Endothelial cell of umbilical vein (primary cell): ENCODE measurements at regions not wholly inside any gene's neighbourhood (a gene's known extent, or its start where the extent isn't known, plus 50 kb on each side); places are given as distances from the start of the nearest gene placed in this dataset.

Source experiments
- BruUV-seq: library from RNA; stranded (reverse); fragments of 400-500 nt; replicated peaks from 2 replicates; lab custom pipeline; 2021; lab: Mats Ljungman, UMichigan
- CTCF ChIA-PET: fragments of 300-600, 350-600 bp; sonication (Branson Sonifier 250); formaldehyde crosslinking; loops from one replicate; lab custom pipeline; 2021; ENCODE audit warnings: antibody characterized with exemption, inconsistent platforms; lab: Charles Lee
- POLR2A ChIA-PET: fragments of 300-600, 350-600 bp; sonication (Branson Sonifier 250); formaldehyde crosslinking; loops from one replicate; lab custom pipeline; 2021; ENCODE audit warnings: antibody characterized with exemption, inconsistent platforms; lab: Charles Lee
- DNase-seq: peaks from one replicate; pipeline ENCODE4 v3.0.0-alpha.2; 2011; ENCODE audit warnings: low read depth, low spot score
- FAIRE-seq: peaks from 2 replicates; lab custom pipeline; 2011; peaks lifted over from hg19 to GRCh38; lab: Jason Lieb, UNC
- H2AFZ ChIP-seq: 2 replicates; pipeline ENCODE4 v1.6.0; 2012; ENCODE audit warnings: low read depth, low read length, control low read depth, inconsistent platforms
- H3K27ac ChIP-seq: 2 replicates; pipeline ENCODE4 v1.5.1; 2011; ENCODE audit warnings: low read depth, mild to moderate bottlenecking, control low read depth, low read length, moderate library complexity; ENCODE audit not compliant: insufficient read depth
- H3K27me3 ChIP-seq, 2 experiments: 2 replicates each; pipeline versions ENCODE4 v1.6.0 to v1.6.1; 2011; ENCODE audit warnings: low read length in 2 of 2, mixed read lengths in 1 of 2; ENCODE audit not compliant: control insufficient read depth in 2 of 2, insufficient read depth in 2 of 2
- H3K36me3 ChIP-seq, 2 experiments: 2 replicates in 1 of 2; 3 replicates in 1 of 2; pipeline ENCODE4 v1.5.1; 2011; ENCODE audit warnings: low read length in 2 of 2, mild to moderate bottlenecking in 1 of 2, moderate library complexity in 1 of 2; ENCODE audit not compliant: control insufficient read depth in 2 of 2, insufficient read depth in 2 of 2; ENCODE audit errors: extremely low read depth in 1 of 2
- H3K4me1 ChIP-seq: 3 replicates; pipeline ENCODE4 v1.5.1; 2011; ENCODE audit warnings: mild to moderate bottlenecking, low read length; ENCODE audit not compliant: control insufficient read depth, insufficient read depth; ENCODE audit errors: extremely low read depth
- H3K4me2 ChIP-seq: 2 replicates; pipeline ENCODE4 v1.6.1; 2011; ENCODE audit warnings: low read length, control low read depth, mixed read lengths; ENCODE audit not compliant: insufficient read depth
- H3K4me3 ChIP-seq, 3 experiments: fragments of 200-600 bp in 1 of 3; sonication (generic), shearing (Covaris generic) in 1 of 3; replicated peaks in 1 of 3; 2 replicates each; pipeline ENCODE4 v1.5.1; 2011 to 2016; ENCODE audit warnings: control low read depth in 3 of 3, low read length in 3 of 3, mild to moderate bottlenecking in 2 of 3, inconsistent platforms in 1 of 3, low read depth in 1 of 3, moderate library complexity in 1 of 3; ENCODE audit not compliant: insufficient read depth in 1 of 3
- H3K79me2 ChIP-seq: 2 replicates; pipeline ENCODE4 v1.6.0; 2012; ENCODE audit warnings: low read length, inconsistent platforms; ENCODE audit not compliant: control insufficient read depth, insufficient read depth
- H3K9ac ChIP-seq: replicated peaks from 2 replicates; pipeline ENCODE3; 2011; ENCODE audit warnings: low read length, control low read depth; ENCODE audit not compliant: insufficient read depth; ENCODE audit errors: extremely low read depth
- H3K9me1 ChIP-seq: replicated peaks from 3 replicates; pipeline ENCODE4 v1.6.0; 2011; ENCODE audit warnings: mild to moderate bottlenecking, low read length; ENCODE audit not compliant: control insufficient read depth, insufficient read depth; ENCODE audit errors: extremely low read depth
- H3K9me3 ChIP-seq: replicated peaks from 2 replicates; pipeline ENCODE4 v1.5.1; 2012; ENCODE audit warnings: low read length, inconsistent platforms; ENCODE audit not compliant: control insufficient read depth, insufficient read depth
- H4K20me1 ChIP-seq: replicated peaks from 2 replicates; pipeline ENCODE3; 2011; ENCODE audit warnings: mild to moderate bottlenecking, low read length; ENCODE audit not compliant: control insufficient read depth, insufficient read depth; ENCODE audit errors: extremely low read depth
- CTCF ChIP-seq, 2 donors: IDR thresholded peaks; 1 replicate in 1 of 2; 2 replicates in 1 of 2; pipeline ENCODE4 v1.5.1; 2011; ENCODE audit warnings: low read length in 2 of 2, mild to moderate bottlenecking in 2 of 2, moderate library complexity in 2 of 2, control low read depth in 1 of 2, inconsistent platforms in 1 of 2, low read depth in 1 of 2; ENCODE audit not compliant: insufficient read depth in 1 of 2; ENCODE audit errors: extremely low read depth in 1 of 2
- EZH2 ChIP-seq: IDR thresholded peaks from 2 replicates; pipeline ENCODE4 v1.6.1; 2012; ENCODE audit warnings: borderline replicate concordance, low read depth, mild to moderate bottlenecking, moderate library complexity, low read length, inconsistent platforms; ENCODE audit not compliant: severe bottlenecking
- FOS ChIP-seq: IDR thresholded peaks from 2 replicates; pipeline ENCODE4 v1.6.1; 2011; ENCODE audit warnings: mild to moderate bottlenecking, low read length, moderate library complexity, borderline replicate concordance; ENCODE audit not compliant: insufficient read depth
- GATA2 ChIP-seq: IDR thresholded peaks from 2 replicates; pipeline ENCODE4 v1.7.0; 2011; ENCODE audit warnings: low read depth, mild to moderate bottlenecking, moderate library complexity, mixed read lengths, low read length; ENCODE audit not compliant: insufficient read length, insufficient read depth
- JUN ChIP-seq: IDR thresholded peaks from 2 replicates; pipeline ENCODE4 v1.6.1; 2011; ENCODE audit warnings: borderline replicate concordance, low read depth; ENCODE audit not compliant: insufficient read length, insufficient read depth
- MAX ChIP-seq: IDR thresholded peaks from 2 replicates; pipeline ENCODE4 v1.6.1; 2011; ENCODE audit not compliant: insufficient read depth, insufficient read length
- MYC ChIP-seq: IDR thresholded peaks from one replicate; pipeline ENCODE4 v1.6.1; 2011; ENCODE audit warnings: mild to moderate bottlenecking, low read depth, low read length
- POLR2A ChIP-seq: IDR thresholded peaks from 2 replicates; pipeline ENCODE4 v1.6.1; 2012; ENCODE audit warnings: low read depth, mild to moderate bottlenecking, control low read depth, low read length
- POLR2AphosphoS5 ChIP-seq: IDR thresholded peaks from 2 replicates; pipeline ENCODE4 v1.6.1; 2012; ENCODE audit warnings: low read depth, mild to moderate bottlenecking, control low read depth, low read length, moderate library complexity; ENCODE audit not compliant: insufficient read depth
- dilution Hi-C: fragments of 300-500 bp; cut with MboI; formaldehyde crosslinking; loops from one replicate; pipeline ENCODE4 v1.15.0; 2019; ENCODE audit warnings: low sequenced_read_pairs; ENCODE audit not compliant: extremely low pct_ligation_motif_present
- intact Hi-C: fragments of 100-400 bp; cut with micrococcal nuclease; formaldehyde crosslinking; loops from one replicate; pipeline ENCODE4 v1.10.0; 2022

- Histone ChIP-seq H3K36me3 (no peaks in the 10 kb centered on the region), H2AFZ (no peak overlapping the region), H3K9me3 (no peaks in the 10 kb centered on the region), H3K4me2 (no peak overlapping the region), H3K79me2 (no peaks in the 10 kb centered on the region), H3K27ac (no peak overlapping the region), H3K9ac (no peak overlapping the region), H3K4me1 (no peaks in the 10 kb centered on the region), H4K20me1 (no peaks in the 10 kb centered on the region), H3K4me3 (no peak overlapping the region), H3K9me1 (no peaks in the 10 kb centered on the region), H3K27me3 (no peaks in the 10 kb centered on the region)
- no peak for FAIRE-seq
- POLR2A ChIA-PET: no interaction called here
- intact Hi-C loops: no loop called here
- TF ChIP-seq MYC: no peak
- no peak for TF ChIP-seq GATA2
- TF ChIP-seq POLR2A: no peak
- no peak for TF ChIP-seq POLR2AphosphoS5
- no peak for TF ChIP-seq EZH2
- TF ChIP-seq CTCF (IDR thresholded peaks at IDR 0.05; ENCODE audit: extremely low read depth in 1 of 2, insufficient read depth in 1 of 2, low read depth in 1 of 2, low read length in 2 of 2): no peak
- no peak for TF ChIP-seq MAX
- TF ChIP-seq FOS: no peak
- no peak for TF ChIP-seq JUN
- CTCF ChIA-PET: interaction anchor here (1.0 to 1.2 kb wide), 3 partner anchors 9 to 10 kb away, joined by 3 to 5 read pairs (median 3); no protein-coding TSS in a partner anchor
- no TSS peak for BruUV-seq
- dilution Hi-C loops: no loop called here
- no peak for DNase-seq
Observed at GRCh38 chr2:181319286-181319685, 137.9 kb upstream of the ITGA4 start.
